H9 (cell line): ENCODE measurements at regions not wholly inside any gene's neighbourhood (a gene's known extent, or its start where the extent isn't known, plus 50 kb on each side); places are given as distances from the start of the nearest gene placed in this dataset.

Experiments
- DNase-seq: peaks from one replicate; pipeline ENCODE4 v3.0.0-alpha.2; 2017
- H2AFZ ChIP-seq: one replicate; pipeline ENCODE4 v1.6.1; 2013; ENCODE audit warnings: mild to moderate bottlenecking, low read length, control low read depth, moderate library complexity
- H2AK5ac ChIP-seq: 2 replicates; pipeline ENCODE4 v1.6.1; 2013; ENCODE audit warnings: low read length, control low read depth, mixed read lengths; ENCODE audit not compliant: insufficient read length
- H2BK120ac ChIP-seq: one replicate; pipeline ENCODE4 v1.6.1; 2013; ENCODE audit warnings: low read depth, mild to moderate bottlenecking, low read length, control low read depth, inconsistent platforms; ENCODE audit not compliant: poor library complexity, severe bottlenecking
- H2BK12ac ChIP-seq: 2 replicates; pipeline ENCODE4 v1.6.1; 2013; ENCODE audit warnings: low read length, control low read depth, mixed read lengths, low read depth; ENCODE audit not compliant: insufficient read length
- H2BK15ac ChIP-seq: 2 replicates; pipeline ENCODE4 v1.6.1; 2013; ENCODE audit warnings: low read depth, low read length, control low read depth
- H2BK20ac ChIP-seq: one replicate; pipeline ENCODE4 v1.6.1; 2013; ENCODE audit warnings: low read depth, mild to moderate bottlenecking, low read length, control low read depth, inconsistent platforms; ENCODE audit not compliant: poor library complexity, severe bottlenecking
- H2BK5ac ChIP-seq: 2 replicates; pipeline ENCODE4 v1.6.1; 2013; ENCODE audit warnings: low read length, control low read depth, mixed read lengths; ENCODE audit not compliant: insufficient read length
- H3K14ac ChIP-seq: 2 replicates; pipeline ENCODE4 v1.6.1; 2013; ENCODE audit warnings: low read length, control low read depth; ENCODE audit not compliant: insufficient read depth
- H3K18ac ChIP-seq: 2 replicates; pipeline ENCODE4 v1.6.1; 2013; ENCODE audit warnings: low read depth, mild to moderate bottlenecking, mixed read lengths, low read length, control low read depth; ENCODE audit not compliant: insufficient read length
- H3K23ac ChIP-seq: 2 replicates; pipeline ENCODE4 v1.6.1; 2013; ENCODE audit warnings: low read length, control low read depth, mixed read lengths, low read depth; ENCODE audit not compliant: insufficient read length
- H3K23me2 ChIP-seq: 2 replicates; pipeline ENCODE4 v1.6.1; 2013; ENCODE audit warnings: low read depth, mild to moderate bottlenecking, mixed read lengths, low read length, control low read depth; ENCODE audit not compliant: insufficient read length, poor library complexity, severe bottlenecking
- H3K27ac ChIP-seq: 2 replicates; pipeline ENCODE4 v1.5.1; 2013; ENCODE audit warnings: low read length, control low read depth, mixed read lengths, low read depth; ENCODE audit not compliant: insufficient read length
- H3K27me3 ChIP-seq: 2 replicates; pipeline ENCODE4 v1.6.1; 2013; ENCODE audit warnings: low read length, control low read depth, inconsistent platforms; ENCODE audit not compliant: insufficient read depth
- H3K4ac ChIP-seq: 2 replicates; pipeline ENCODE4 v1.6.1; 2013; ENCODE audit warnings: low read depth, mild to moderate bottlenecking, control low read depth, inconsistent platforms, low read length, moderate library complexity
- H3K4me1 ChIP-seq: 2 replicates; pipeline ENCODE4 v1.6.1; 2013; ENCODE audit warnings: low read length, control low read depth, inconsistent platforms; ENCODE audit not compliant: insufficient read depth
- H3K4me2 ChIP-seq: 2 replicates; pipeline ENCODE4 v1.6.1; 2013; ENCODE audit warnings: low read length, control low read depth, mixed read lengths; ENCODE audit not compliant: insufficient read length, insufficient read depth
- H3K56ac ChIP-seq: 2 replicates; pipeline ENCODE4 v1.6.1; 2013; ENCODE audit warnings: low read depth, mild to moderate bottlenecking, mixed read lengths, low read length, control low read depth; ENCODE audit not compliant: insufficient read length
- H3K79me1 ChIP-seq: 2 replicates; pipeline ENCODE4 v1.6.1; 2013; ENCODE audit warnings: low read depth, mild to moderate bottlenecking, moderate library complexity, low read length, control low read depth, inconsistent platforms; ENCODE audit not compliant: insufficient read depth, poor library complexity, severe bottlenecking
- H3K79me2 ChIP-seq: 2 replicates; pipeline ENCODE4 v1.6.1; 2013; ENCODE audit warnings: low read length, control low read depth, inconsistent platforms; ENCODE audit not compliant: insufficient read depth
- H3K9ac ChIP-seq: 2 replicates; pipeline ENCODE4 v1.6.1; 2013; ENCODE audit warnings: low read length, control low read depth, mixed read lengths; ENCODE audit not compliant: insufficient read length; ENCODE audit errors: extremely low read depth
- H3K9me3 ChIP-seq: one replicate; pipeline ENCODE4 v1.6.1; 2013; ENCODE audit warnings: low read depth, low read length, inconsistent platforms; ENCODE audit not compliant: control insufficient read depth
- H3T11ph ChIP-seq: one replicate; pipeline ENCODE4 v1.6.1; 2013; ENCODE audit warnings: mild to moderate bottlenecking, low read length, control low read depth, inconsistent platforms
- H4K20me1 ChIP-seq: one replicate; pipeline ENCODE4 v1.6.1; 2013; ENCODE audit not compliant: control insufficient read depth, insufficient read length, insufficient read depth
- H4K5ac ChIP-seq: 2 replicates; pipeline ENCODE4 v1.6.1; 2013; ENCODE audit warnings: low read depth, mild to moderate bottlenecking, mixed read lengths, low read length, control low read depth; ENCODE audit not compliant: insufficient read length
- H4K8ac ChIP-seq: replicated peaks from 2 replicates; pipeline ENCODE4 v1.6.1; 2013; ENCODE audit warnings: low read length, control low read depth, mixed read lengths, low read depth; ENCODE audit not compliant: insufficient read length
- H4K91ac ChIP-seq: 2 replicates; pipeline ENCODE4 v1.6.1; 2013; ENCODE audit warnings: low read depth, mild to moderate bottlenecking, moderate library complexity, mixed read lengths, low read length, control low read depth; ENCODE audit not compliant: insufficient read length
- H3K27ac Mint-ChIP-seq, 3 experiments: 2 replicates in 2 of 3; 3 replicates in 1 of 3; pipeline ENCODE4 v1.8.0; 2020 to 2021; ENCODE audit warnings: mixed read lengths in 3 of 3, mild to moderate bottlenecking in 1 of 3, moderate library complexity in 1 of 3
- H3K27me3 Mint-ChIP-seq: 2 replicates; pipeline ENCODE4 v1.8.0; 2021; ENCODE audit warnings: low read depth, mild to moderate bottlenecking, moderate library complexity, mixed read lengths
- H3K36me3 Mint-ChIP-seq, 3 experiments: 2 replicates in 2 of 3; 3 replicates in 1 of 3; pipeline ENCODE4 v1.8.0; 2020 to 2021; ENCODE audit warnings: low read depth in 3 of 3, mixed read lengths in 3 of 3; ENCODE audit not compliant: insufficient read depth in 1 of 3
- H3K4me1 Mint-ChIP-seq, 2 experiments: 2 replicates each; pipeline ENCODE4 v1.8.0; 2020; ENCODE audit warnings: mixed read lengths in 2 of 2
- H3K4me3 Mint-ChIP-seq, 2 experiments: 2 replicates in 1 of 2; 3 replicates in 1 of 2; pipeline ENCODE4 v1.8.0; 2020 to 2021; ENCODE audit warnings: mild to moderate bottlenecking in 2 of 2, mixed read lengths in 2 of 2, moderate library complexity in 1 of 2
- H3K9me3 Mint-ChIP-seq, 2 experiments: 2 replicates in 1 of 2; 3 replicates in 1 of 2; pipeline ENCODE4 v1.8.0; 2020; ENCODE audit warnings: mild to moderate bottlenecking in 2 of 2, mixed read lengths in 2 of 2, moderate library complexity in 1 of 2
- CTCF ChIP-seq: fragments of 200-600 bp; sonication (generic); conservative IDR thresholded peaks from 3 replicates; pipeline ENCODE4 v1.8.0; 2021; ENCODE audit warnings: antibody characterized with exemption, mild to moderate bottlenecking
- WGBS: extraction: QIAGEN DNeasy Blood & Tissue Kit; methylation state at CpG from one replicate; pipeline ENCODE4 v1.1.7; 2013; ENCODE audit warnings: missing lambda C conversion rate, low lambda C conversion rate, mixed read lengths; ENCODE audit not compliant: insufficient read length; ENCODE audit errors: extremely low coverage; 5-methylcytosine and 5-hydroxymethylcytosine counted together

GRCh38 chr13:55788548-55788947, 1352.2 kb upstream of the PRR20A start:
- H3K4me2 ChIP-seq: no peak overlapping the region
- H2BK5ac ChIP-seq: no peak overlapping the region
- no peaks in the 10 kb centered on the region for H3K79me1 ChIP-seq
- H4K20me1 ChIP-seq: no peaks in the 10 kb centered on the region
- no CpG with 5 or more reads among the region's 1 CpG for WGBS
- Mint-ChIP-seq H3K36me3 (peaks cover 8 to 23% (median 13%) of the 10 kb centered on the region in 3 experiments; a peak in 6 of 7 replicates), H3K4me3 (no peak overlapping the region), H3K4me1 (peaks cover 3% of the 10 kb centered on the region in 2 experiments; a peak in 3 of 4 replicates), H3K9me3 (peaks cover 11 to 14% of the 10 kb centered on the region in 2 experiments), H3K27me3 (no peaks in the 10 kb centered on the region), H3K27ac (no peak overlapping the region)
- H3T11ph ChIP-seq: no peak overlapping the region
- H3K23me2 ChIP-seq: no peaks in the 10 kb centered on the region
- H2AK5ac ChIP-seq: no peak overlapping the region
- no peak overlapping the region for H3K4ac ChIP-seq
- H2BK12ac ChIP-seq: no peak overlapping the region
- no peak overlapping the region for H3K9ac ChIP-seq
- H3K56ac ChIP-seq: no peak overlapping the region
- no peak overlapping the region for H2AFZ ChIP-seq
- no peak for TF ChIP-seq CTCF
- no peaks in the 10 kb centered on the region for H3K27me3 ChIP-seq
- DNase-seq: no peak
- H4K8ac ChIP-seq: no peak overlapping the region
- no peak overlapping the region for H3K14ac ChIP-seq
- H3K79me2 ChIP-seq: no peaks in the 10 kb centered on the region
- H3K27ac ChIP-seq: no peak overlapping the region
- no peak overlapping the region for H2BK20ac ChIP-seq
- no peak overlapping the region for H2BK15ac ChIP-seq
- H3K4me1 ChIP-seq: no peaks in the 10 kb centered on the region
- no peak overlapping the region for H2BK120ac ChIP-seq
- no peaks in the 10 kb centered on the region for H3K9me3 ChIP-seq
- H4K5ac ChIP-seq: no peak overlapping the region
- H3K18ac ChIP-seq: no peak overlapping the region
- H3K23ac ChIP-seq: no peak overlapping the region
- no peak overlapping the region for H4K91ac ChIP-seq
